ENCODE measurements at regions not wholly inside any gene's neighbourhood (a gene's known extent, or its start where the extent isn't known, plus 50 kb on each side); places are given as distances from the start of the nearest gene placed in this dataset.

GRCh38 chr3:25967385-25967784 is 177.5 kb downstream of the OXSM start (continued):
- no peak for TF ChIP-seq SUZ12 (IDR thresholded peaks at IDR 0.05; ENCODE audit: low read length)
